WTC11 (cell line): ENCODE measurements at regions not wholly inside any gene's neighbourhood (a gene's known extent, or its start where the extent isn't known, plus 50 kb on each side); places are given as distances from the start of the nearest gene placed in this dataset.

Experiments used
- CREB1 ChIP-seq: sonication (generic); formaldehyde crosslinking; IDR thresholded peaks from 2 replicates; pipeline ENCODE4 v1.8.0; 2023; ENCODE audit warnings: mild to moderate bottlenecking, missing genetic modification reagents
- ELF4 ChIP-seq: sonication (generic); formaldehyde crosslinking; IDR thresholded peaks from 2 replicates; pipeline ENCODE4 v1.8.1; 2022; ENCODE audit warnings: low read depth, mild to moderate bottlenecking, moderate library complexity, missing genetic modification reagents
- GTF2I ChIP-seq: fragments of 250-450 bp; sonication (Bioruptor Pico); conservative IDR thresholded peaks from 2 replicates; pipeline ENCODE4 v1.4.0; 2021; ENCODE audit warnings: mild to moderate bottlenecking
- MAX ChIP-seq: sonication (generic); formaldehyde crosslinking; IDR thresholded peaks from 2 replicates; pipeline ENCODE4 v1.8.0; 2022; ENCODE audit warnings: mild to moderate bottlenecking, missing genetic modification reagents
- NR1H2 ChIP-seq: sonication (generic); formaldehyde crosslinking; IDR thresholded peaks from 2 replicates; pipeline ENCODE4 v1.9.0; 2021; ENCODE audit warnings: mild to moderate bottlenecking, moderate library complexity, missing genetic modification reagents
- NR2C2 ChIP-seq: sonication (generic); formaldehyde crosslinking; IDR thresholded peaks from 2 replicates; pipeline ENCODE4 v1.8.0; 2022; ENCODE audit warnings: mild to moderate bottlenecking, missing genetic modification reagents
- ZNF423 ChIP-seq: fragments of 250-450 bp; sonication (Bioruptor Pico); IDR thresholded peaks from 2 replicates; pipeline ENCODE4 v2.1.2; 2022; ENCODE audit warnings: mild to moderate bottlenecking, moderate library complexity
- TF ChIP-seq, protein P1 (sequence below): fragments of 250-450 bp; sonication (Bioruptor Pico); conservative IDR thresholded peaks from 2 replicates; pipeline ENCODE4 v1.9.0; 2021; ENCODE audit warnings: mild to moderate bottlenecking
- TF ChIP-seq, protein P2 (sequence below): sonication (generic); formaldehyde crosslinking; conservative IDR thresholded peaks from 2 replicates; pipeline ENCODE4 v1.8.1; 2022; ENCODE audit warnings: mild to moderate bottlenecking, missing genetic modification reagents
- TF ChIP-seq, protein P3 (sequence below): fragments of 200-600 bp; IDR thresholded peaks from 2 replicates; pipeline ENCODE4 v1.8.0; 2022; ENCODE audit warnings: antibody characterized with exemption

DNA sequence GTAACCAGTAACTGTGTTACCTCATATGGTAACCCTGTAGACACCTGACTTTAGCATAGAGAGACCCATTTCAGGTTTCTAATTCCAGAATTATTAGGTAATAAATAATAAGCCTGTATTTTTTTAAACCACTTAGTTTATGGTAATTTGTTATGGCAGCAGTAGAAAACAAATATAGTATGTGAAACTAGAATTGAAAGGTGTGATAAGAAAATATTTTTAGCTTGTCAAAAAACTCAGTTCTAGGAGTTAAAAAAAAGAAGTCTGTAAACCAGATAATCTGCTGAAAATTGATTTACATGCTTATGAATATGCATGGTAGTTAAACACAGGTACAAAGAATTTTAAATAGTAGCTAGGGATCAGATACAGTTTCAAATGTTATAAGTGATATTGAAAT lies 695.0 kb upstream of the GJE1 start:
- TF ChIP-seq, protein P1, sequence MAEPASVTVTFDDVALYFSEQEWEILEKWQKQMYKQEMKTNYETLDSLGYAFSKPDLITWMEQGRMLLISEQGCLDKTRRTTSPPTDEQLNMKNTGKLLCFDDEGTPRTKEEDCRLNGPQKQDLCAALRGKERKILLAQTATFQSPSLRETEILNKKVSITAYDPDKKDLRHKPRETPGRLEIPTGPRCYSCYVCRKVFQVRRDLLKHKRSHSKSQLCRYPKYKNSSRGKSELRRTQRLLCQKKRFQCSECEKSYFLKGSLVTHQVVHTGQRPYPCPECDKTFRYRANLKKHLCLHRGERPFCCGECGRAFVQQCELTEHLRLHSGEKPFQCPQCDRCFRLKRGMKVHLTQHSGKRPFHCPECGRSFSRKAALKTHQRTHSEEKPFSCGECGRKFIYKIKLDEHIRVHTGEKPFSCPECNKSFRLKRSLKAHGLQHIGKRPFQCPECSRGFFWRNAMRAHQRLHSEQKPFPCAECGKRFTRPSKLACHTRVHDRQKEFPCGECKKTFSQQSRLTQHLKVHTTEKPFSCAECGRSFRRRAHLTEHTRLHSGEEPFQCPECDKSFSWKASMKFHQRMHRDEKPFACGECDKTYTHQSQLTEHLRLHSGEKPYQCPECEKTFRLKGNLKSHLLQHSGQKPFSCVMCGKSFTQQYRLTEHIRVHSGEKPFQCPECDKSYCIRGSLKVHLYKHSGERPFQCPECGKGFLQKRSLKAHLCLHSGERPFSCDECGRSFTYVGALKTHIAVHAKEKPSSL (CRISPR knock-in tag): no peak
- no peak for TF ChIP-seq ELF4 (CRISPR knock-in tag)
- no peak for TF ChIP-seq MAX (CRISPR knock-in tag)
- TF ChIP-seq, protein P2, sequence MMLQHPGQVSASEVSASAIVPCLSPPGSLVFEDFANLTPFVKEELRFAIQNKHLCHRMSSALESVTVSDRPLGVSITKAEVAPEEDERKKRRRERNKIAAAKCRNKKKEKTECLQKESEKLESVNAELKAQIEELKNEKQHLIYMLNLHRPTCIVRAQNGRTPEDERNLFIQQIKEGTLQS: no peak
- TF ChIP-seq NR2C2 (CRISPR knock-in tag): no peak
- no peak for TF ChIP-seq CREB1
- TF ChIP-seq NR1H2 (CRISPR knock-in tag): no peak
- TF ChIP-seq, protein P3, sequence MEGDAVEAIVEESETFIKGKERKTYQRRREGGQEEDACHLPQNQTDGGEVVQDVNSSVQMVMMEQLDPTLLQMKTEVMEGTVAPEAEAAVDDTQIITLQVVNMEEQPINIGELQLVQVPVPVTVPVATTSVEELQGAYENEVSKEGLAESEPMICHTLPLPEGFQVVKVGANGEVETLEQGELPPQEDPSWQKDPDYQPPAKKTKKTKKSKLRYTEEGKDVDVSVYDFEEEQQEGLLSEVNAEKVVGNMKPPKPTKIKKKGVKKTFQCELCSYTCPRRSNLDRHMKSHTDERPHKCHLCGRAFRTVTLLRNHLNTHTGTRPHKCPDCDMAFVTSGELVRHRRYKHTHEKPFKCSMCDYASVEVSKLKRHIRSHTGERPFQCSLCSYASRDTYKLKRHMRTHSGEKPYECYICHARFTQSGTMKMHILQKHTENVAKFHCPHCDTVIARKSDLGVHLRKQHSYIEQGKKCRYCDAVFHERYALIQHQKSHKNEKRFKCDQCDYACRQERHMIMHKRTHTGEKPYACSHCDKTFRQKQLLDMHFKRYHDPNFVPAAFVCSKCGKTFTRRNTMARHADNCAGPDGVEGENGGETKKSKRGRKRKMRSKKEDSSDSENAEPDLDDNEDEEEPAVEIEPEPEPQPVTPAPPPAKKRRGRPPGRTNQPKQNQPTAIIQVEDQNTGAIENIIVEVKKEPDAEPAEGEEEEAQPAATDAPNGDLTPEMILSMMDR: no peak
- TF ChIP-seq GTF2I (CRISPR knock-in tag): no peak
- TF ChIP-seq ZNF423 (CRISPR knock-in tag): no peak
